Hepatic stellate cell (primary cell): ENCODE measurements at regions not wholly inside any gene's neighbourhood (a gene's known extent, or its start where the extent isn't known, plus 50 kb on each side); places are given as distances from the start of the nearest gene placed in this dataset.
A peak's percentile ranks its signal among the peaks of the same experiment; 100 is the strongest.
"Not testable (repeated sequence)": the region's sequence is repeated elsewhere in the genome, so short reads cannot be mapped to it uniquely, and the experiment has no call there.

Experiments used
- DNase-seq: peaks from one replicate; pipeline ENCODE4 v3.0.0; 2011; ENCODE audit warnings: low spot score

- no peak for DNase-seq
Observed at GRCh38 chr10:86579883-86580520, 58.4 kb upstream of the WAPL start.

DNA sequence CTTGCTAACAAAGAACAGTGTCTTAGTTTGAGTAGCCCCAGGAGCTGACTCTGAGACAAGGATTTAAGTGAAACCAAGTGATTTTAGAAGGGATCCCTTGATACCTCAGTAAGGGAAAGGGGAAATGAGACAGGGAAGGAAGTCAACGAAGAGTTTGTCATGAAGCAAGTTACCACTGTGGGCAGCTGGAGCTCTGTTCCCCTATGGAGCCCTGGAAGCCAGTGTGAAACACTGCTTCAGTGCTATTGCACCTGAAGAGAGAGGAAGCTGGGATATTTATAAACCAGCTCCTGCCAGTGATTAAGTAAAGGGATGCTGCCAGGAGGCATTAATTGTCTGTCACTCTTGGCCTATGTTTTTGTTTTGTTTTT lies 58.9 kb upstream of the WAPL start:
- DNase-seq: no peak

GRCh38 chr10:86583983-86584382 lies 62.4 kb upstream of the WAPL start:
- DNase-seq: no peak

GRCh38 chr10:86585037-86585929 lies 63.7 kb upstream of the WAPL start:
- peak; percentile 82 for DNase-seq

GRCh38 chr10:86586516-86586915 lies 64.9 kb upstream of the WAPL start:
- DNase-seq: no peak

GRCh38 chr10:86588781-86589180 lies 65.6 kb upstream of the OPN4 start:
- DNase-seq: not testable (repeated sequence)

DNA sequence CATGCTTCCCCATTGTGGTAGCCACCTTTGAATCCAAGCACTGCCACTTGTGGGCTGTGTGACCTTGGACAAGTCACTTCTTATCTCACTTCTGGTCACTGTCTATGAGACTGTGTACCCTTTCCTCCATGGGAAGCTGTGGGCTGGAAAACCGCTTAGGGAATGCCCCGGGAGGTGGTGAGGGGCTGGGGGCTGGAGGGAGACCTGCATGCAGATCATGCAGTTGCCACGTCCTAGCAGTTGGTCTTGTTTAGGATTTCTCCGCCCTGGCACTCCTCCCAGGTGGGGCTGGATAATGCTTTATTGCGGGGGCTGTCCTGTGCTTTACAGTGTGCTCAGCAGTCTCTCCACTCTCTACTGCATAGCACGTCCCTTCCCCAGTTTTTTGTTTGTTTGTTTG lies 62.9 kb upstream of the OPN4 start:
- no peak for DNase-seq

- DNase-seq: no peak
Observed at GRCh38 chr10:86592413-86592812, 61.9 kb upstream of the OPN4 start.

- peak; percentile 51 for DNase-seq
Observed at GRCh38 chr10:86594535-86594934, 59.8 kb upstream of the OPN4 start.

- DNase-seq: no peak
Observed at GRCh38 chr10:86595496-86595895, 58.9 kb upstream of the OPN4 start.

- DNase-seq: no peak
Observed at GRCh38 chr10:86596266-86596665, 58.1 kb upstream of the OPN4 start.

- no peak for DNase-seq
Observed at GRCh38 chr10:86597306-86597705, 57.0 kb upstream of the OPN4 start.

GRCh38 chr10:86598151-86598550 lies 56.2 kb upstream of the OPN4 start:
- DNase-seq: no peak

DNA sequence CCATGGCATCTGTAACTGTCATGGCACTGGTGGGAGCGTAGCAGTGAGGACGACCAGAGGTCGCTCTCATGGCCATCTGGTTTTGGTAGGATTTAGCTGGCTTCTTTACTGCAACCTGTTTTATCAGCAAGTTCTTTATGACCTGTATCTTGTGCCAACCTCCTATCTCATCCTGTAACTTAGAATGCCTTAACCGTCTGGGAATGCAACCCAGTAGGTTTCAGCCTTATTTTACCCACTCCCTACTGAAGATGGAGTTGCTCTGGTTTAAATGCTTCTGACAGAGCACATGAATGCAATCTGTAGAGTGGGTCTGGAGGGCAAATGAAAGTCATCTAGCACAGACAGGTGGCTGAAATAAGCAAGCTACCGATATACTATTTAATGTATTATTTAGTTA lies 55.3 kb upstream of the OPN4 start:
- DNase-seq: no peak

GRCh38 chr10:86599729-86600128 lies 54.6 kb upstream of the OPN4 start:
- DNase-seq: no peak

DNA sequence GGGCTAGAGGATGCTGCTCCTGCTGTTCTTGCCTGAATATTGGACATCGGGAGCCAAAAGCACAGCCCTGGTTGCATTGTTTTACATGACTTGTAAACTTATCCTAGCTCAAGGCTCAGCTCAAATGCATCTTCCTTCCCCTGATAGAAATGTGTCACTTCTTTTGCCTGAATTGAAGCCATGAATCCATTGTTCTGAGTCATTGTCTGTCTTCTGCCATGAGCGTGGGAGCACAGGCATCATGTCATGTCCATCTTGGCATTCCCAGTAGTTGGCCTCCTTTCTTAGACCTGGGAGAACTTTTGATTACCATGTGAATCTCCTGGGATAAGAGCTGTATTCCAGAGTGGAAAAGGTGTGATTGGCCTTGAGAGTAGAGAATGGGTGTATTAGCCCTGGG lies 54.1 kb upstream of the OPN4 start:
- no peak for DNase-seq

DNA sequence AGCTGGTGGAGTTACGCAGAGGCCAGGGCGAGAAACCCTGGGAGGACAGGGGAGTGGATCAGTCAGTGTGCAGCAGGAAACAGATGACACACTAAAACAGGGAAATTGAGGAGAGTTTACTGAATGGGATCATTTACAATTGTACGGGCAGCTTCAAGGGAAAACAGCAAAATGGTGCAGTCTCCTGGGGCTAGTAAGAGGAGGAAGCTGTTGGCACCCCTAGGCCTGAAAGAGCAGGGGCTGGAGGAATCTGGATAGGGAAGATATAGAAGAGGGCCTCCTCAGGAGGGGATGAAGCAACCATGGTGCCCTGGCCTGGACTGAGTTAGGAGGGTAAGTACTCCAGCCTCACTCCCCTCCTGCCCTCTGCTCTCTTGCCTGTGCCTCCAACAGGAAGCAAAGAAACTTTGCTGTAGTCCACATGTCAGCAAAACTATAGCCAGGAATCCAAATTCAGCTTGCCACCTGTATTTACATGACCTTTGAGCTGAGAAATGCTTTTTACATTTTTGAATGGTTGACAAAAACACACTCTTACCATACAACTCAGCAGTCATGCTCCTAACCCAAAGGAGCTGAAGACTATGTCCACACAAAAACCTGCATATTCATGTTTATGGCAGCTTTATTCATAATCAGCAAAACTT lies 52.3 kb upstream of the OPN4 start:
- DNase-seq: no peak

DNA sequence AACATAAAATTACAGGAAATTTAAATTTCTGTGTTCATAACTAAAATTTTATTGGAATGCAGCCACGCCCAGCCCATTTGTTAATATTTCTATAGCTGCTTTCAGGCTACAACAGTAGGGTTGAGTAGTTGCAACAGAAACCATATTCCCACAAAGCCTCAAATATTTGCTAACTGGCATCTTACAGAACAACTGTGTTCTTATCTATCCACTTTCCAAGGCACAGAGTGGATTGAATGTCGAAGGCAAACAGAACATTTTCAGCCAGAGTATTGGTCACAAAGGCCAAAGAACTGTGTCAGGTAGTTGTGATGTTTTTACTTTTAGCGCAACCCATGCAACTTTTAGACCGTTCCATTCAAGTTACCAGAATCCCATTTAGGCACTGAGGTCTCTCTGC lies 51.1 kb upstream of the OPN4 start:
- no peak for DNase-seq
